Mesendoderm (in vitro differentiated cells): ENCODE measurements at regions not wholly inside any gene's neighbourhood (a gene's known extent, or its start where the extent isn't known, plus 50 kb on each side); places are given as distances from the start of the nearest gene placed in this dataset.

Experiments used
- DNase-seq: peaks from one replicate; pipeline ENCODE4 v3.0.0; 2013
- H2AK5ac ChIP-seq: 2 replicates; pipeline ENCODE4 v1.6.1; 2013; ENCODE audit warnings: low read length, inconsistent platforms
- H2BK120ac ChIP-seq: 2 replicates; pipeline ENCODE4 v1.6.1; 2013; ENCODE audit warnings: low read depth, mild to moderate bottlenecking, low read length, moderate library complexity, mixed read lengths
- H2BK15ac ChIP-seq: replicated peaks from 2 replicates; pipeline ENCODE4 v1.6.1; 2013; ENCODE audit warnings: low read depth, mild to moderate bottlenecking, moderate library complexity
- H2BK5ac ChIP-seq: 2 replicates; pipeline ENCODE4 v1.6.1; 2013; ENCODE audit warnings: low read length, inconsistent platforms
- H3K18ac ChIP-seq: 2 replicates; pipeline ENCODE4 v1.6.1; 2013; ENCODE audit warnings: mild to moderate bottlenecking, low read length, mixed read lengths
- H3K23ac ChIP-seq: one replicate; pipeline ENCODE4 v1.6.1; 2013; ENCODE audit warnings: low read length
- H3K27ac ChIP-seq: 2 replicates; pipeline ENCODE4 v1.5.1; 2013; ENCODE audit warnings: low read depth, mild to moderate bottlenecking, inconsistent platforms, low read length, moderate library complexity
- H3K27me3 ChIP-seq: 2 replicates; pipeline ENCODE4 v1.6.1; 2013; ENCODE audit warnings: low read length, control low read depth, mild to moderate bottlenecking, inconsistent platforms; ENCODE audit not compliant: insufficient read depth, poor library complexity
- H3K36me3 ChIP-seq: 2 replicates; pipeline ENCODE4 v1.6.1; 2013; ENCODE audit warnings: low read length, inconsistent platforms; ENCODE audit not compliant: control insufficient read depth, insufficient read depth
- H3K4ac ChIP-seq: one replicate; pipeline ENCODE4 v1.6.1; 2013; ENCODE audit warnings: low read depth, mild to moderate bottlenecking, low read length, moderate library complexity
- H3K4me1 ChIP-seq: 2 replicates; pipeline ENCODE4 v1.6.1; 2013; ENCODE audit warnings: low read depth, low read length, inconsistent platforms; ENCODE audit not compliant: control insufficient read depth
- H3K4me2 ChIP-seq: 2 replicates; pipeline ENCODE4 v1.6.1; 2013; ENCODE audit warnings: low read length
- H3K4me3 ChIP-seq: 2 replicates; pipeline ENCODE4 v1.5.1; 2013; ENCODE audit warnings: mild to moderate bottlenecking, low read length
- H3K56ac ChIP-seq: one replicate; pipeline ENCODE4 v1.6.1; 2013; ENCODE audit warnings: low read length
- H3K79me1 ChIP-seq: 2 replicates; pipeline ENCODE4 v1.6.1; 2013; ENCODE audit warnings: low read length, inconsistent platforms
- H3K79me2 ChIP-seq: 2 replicates; pipeline ENCODE4 v1.6.1; 2013; ENCODE audit warnings: mild to moderate bottlenecking, low read length; ENCODE audit not compliant: control insufficient read depth, insufficient read depth
- H3K9ac ChIP-seq: 2 replicates; pipeline ENCODE4 v1.6.1; 2013; ENCODE audit warnings: low read length, inconsistent platforms
- H4K5ac ChIP-seq: one replicate; pipeline ENCODE4 v1.6.1; 2013; ENCODE audit warnings: low read length
- H4K8ac ChIP-seq: one replicate; pipeline ENCODE4 v1.6.1; 2013; ENCODE audit warnings: low read depth, mild to moderate bottlenecking, control low read depth, low read length, moderate library complexity
- WGBS: extraction: QIAGEN DNeasy Blood & Tissue Kit; methylation state at CpG from one replicate; pipeline ENCODE4 v1.1.7; 2013; ENCODE audit warnings: low lambda C conversion rate, missing lambda C conversion rate; ENCODE audit not compliant: insufficient coverage; ENCODE audit errors: extremely low coverage; 5-methylcytosine and 5-hydroxymethylcytosine counted together

DNA sequence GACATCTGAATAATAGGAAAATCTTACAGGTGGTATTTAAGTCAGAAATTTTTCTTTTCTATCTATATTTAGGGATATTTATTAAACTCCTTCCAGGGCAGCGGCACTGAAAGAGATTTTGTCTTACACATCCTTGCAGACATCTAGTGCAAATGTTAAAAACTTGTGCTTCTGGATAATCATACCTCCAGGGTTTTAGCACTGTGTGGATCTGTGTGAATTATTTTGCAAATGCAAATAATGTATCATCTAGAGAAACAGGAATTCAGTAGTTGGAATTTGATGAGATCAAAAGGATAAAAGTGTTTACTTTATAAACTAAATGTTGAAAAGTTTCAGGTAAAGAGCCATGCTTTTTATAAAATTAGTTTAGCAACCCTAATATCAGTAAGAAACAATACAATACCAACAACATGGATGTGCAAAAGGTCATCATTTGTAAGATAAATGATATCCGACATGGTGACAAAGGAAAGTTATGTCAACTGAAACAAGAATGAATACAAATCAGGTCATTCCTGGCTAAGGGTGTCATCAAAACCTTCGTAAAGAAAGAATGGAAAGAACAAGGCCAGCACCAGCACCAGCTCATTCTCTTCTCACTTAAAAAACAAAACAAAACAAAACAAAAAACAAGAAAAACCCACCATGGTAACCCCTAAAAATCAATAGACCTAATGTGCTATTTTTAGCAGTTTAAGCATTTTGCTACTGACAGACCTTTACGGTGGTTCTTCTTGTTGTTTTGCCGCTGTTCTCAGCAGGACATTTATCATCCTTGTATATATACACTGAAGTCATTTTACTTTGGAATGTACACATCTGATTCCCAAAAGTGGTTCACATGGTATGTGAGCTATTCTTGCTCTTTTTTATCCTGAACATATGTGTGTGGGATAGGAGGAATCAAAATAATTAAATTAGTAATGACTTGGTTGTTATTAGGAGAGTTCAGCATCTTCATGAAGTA lies 219.7 kb upstream of the NDST3 start:
- no peak overlapping the region for H3K27ac ChIP-seq

DNA sequence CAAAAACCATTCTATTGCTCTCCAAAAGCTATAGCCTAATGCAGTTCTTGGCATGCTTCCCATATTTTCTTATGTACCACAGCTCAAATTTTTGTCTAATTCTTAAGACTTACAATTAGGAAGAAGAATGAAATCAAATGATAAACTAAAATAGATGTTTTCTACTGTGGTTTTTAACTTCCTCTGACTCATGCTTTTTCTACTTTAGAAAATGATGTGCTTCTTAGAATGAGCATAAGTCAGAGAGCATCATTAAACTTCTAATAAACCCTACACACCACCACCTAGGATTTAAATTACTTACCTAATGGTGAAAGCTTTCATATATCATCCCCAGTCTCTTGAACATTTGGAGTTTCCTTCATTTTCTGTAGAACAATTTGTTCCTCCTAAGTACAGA lies 217.0 kb upstream of the NDST3 start:
- no peak overlapping the region for H3K9ac ChIP-seq

More for the DNA sequence above, 219.7 kb upstream of the NDST3 start:
- no peaks in the 10 kb centered on the region for H3K4me1 ChIP-seq
- no peaks in the 10 kb centered on the region for H3K36me3 ChIP-seq
- no peak overlapping the region for H3K18ac ChIP-seq
- DNase-seq = peak; percentile 11
- no peak overlapping the region for H4K8ac ChIP-seq
- H3K9ac ChIP-seq = no peak overlapping the region
- no peak overlapping the region for H2AK5ac ChIP-seq
- no peaks in the 10 kb centered on the region for H3K27me3 ChIP-seq
- no peak overlapping the region for H3K4ac ChIP-seq
- no peak overlapping the region for H3K4me2 ChIP-seq
- no peaks in the 10 kb centered on the region for H3K79me1 ChIP-seq
- H2BK120ac ChIP-seq = no peak overlapping the region
- H3K79me2 ChIP-seq = no peaks in the 10 kb centered on the region
- H3K23ac ChIP-seq = no peak overlapping the region
- no peak overlapping the region for H3K56ac ChIP-seq
- WGBS = no CpG with 5 or more reads among the region's 5 CpGs
- H4K5ac ChIP-seq = no peak overlapping the region
- no peak overlapping the region for H2BK15ac ChIP-seq
- no peak overlapping the region for H2BK5ac ChIP-seq
- no peak overlapping the region for H3K4me3 ChIP-seq

DNA sequence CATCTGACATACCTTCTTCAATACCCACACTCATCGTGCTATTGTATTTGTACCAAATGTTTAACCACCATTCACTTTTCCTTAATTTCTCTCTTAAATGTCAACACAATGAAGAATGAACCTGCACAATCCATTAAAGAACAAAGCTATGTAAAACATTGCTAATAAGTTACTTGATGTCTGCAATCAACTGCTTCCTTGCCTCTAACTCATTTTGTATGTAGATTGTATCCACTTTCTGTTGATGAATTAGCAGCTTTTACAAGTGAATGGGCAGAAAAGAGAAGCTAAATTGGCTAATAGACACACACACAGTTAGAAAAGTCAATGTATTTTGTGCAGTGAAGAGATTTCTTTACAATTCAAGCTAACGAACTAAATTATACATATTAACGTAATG lies 212.5 kb upstream of the NDST3 start:
- no peak overlapping the region for H3K23ac ChIP-seq
- no peak overlapping the region for H4K8ac ChIP-seq
- H4K5ac ChIP-seq = no peak overlapping the region
- no peak overlapping the region for H2BK120ac ChIP-seq
- WGBS = no CpG with 5 or more reads among the region's 3 CpGs
- no peaks in the 10 kb centered on the region for H3K27me3 ChIP-seq
- no peaks in the 10 kb centered on the region for H3K4me1 ChIP-seq
- H3K56ac ChIP-seq = no peak overlapping the region
- DNase-seq = no peak
- H3K79me1 ChIP-seq = no peaks in the 10 kb centered on the region
- no peak overlapping the region for H3K18ac ChIP-seq
- H3K27ac ChIP-seq = no peak overlapping the region
- no peak overlapping the region for H3K4ac ChIP-seq
- H3K4me2 ChIP-seq = no peak overlapping the region
- no peak overlapping the region for H2BK15ac ChIP-seq
- H3K36me3 ChIP-seq = no peaks in the 10 kb centered on the region
- no peak overlapping the region for H2BK5ac ChIP-seq
- H3K9ac ChIP-seq = no peak overlapping the region
- H3K4me3 ChIP-seq = no peak overlapping the region
- H2AK5ac ChIP-seq = no peak overlapping the region
- H3K79me2 ChIP-seq = no peaks in the 10 kb centered on the region

More for the DNA sequence above, 217.0 kb upstream of the NDST3 start:
- H4K8ac ChIP-seq = no peak overlapping the region
- H3K27ac ChIP-seq = no peak overlapping the region
- H3K79me1 ChIP-seq = no peaks in the 10 kb centered on the region
- no peak overlapping the region for H3K56ac ChIP-seq
- no peak overlapping the region for H3K18ac ChIP-seq
- no peak overlapping the region for H3K23ac ChIP-seq
- no peaks in the 10 kb centered on the region for H3K36me3 ChIP-seq
- no peak overlapping the region for H2BK15ac ChIP-seq
- H3K4me2 ChIP-seq = no peak overlapping the region
- no peaks in the 10 kb centered on the region for H3K79me2 ChIP-seq
- H3K4me1 ChIP-seq = no peaks in the 10 kb centered on the region
- H2BK120ac ChIP-seq = no peak overlapping the region
- no peak overlapping the region for H3K4ac ChIP-seq
- H2BK5ac ChIP-seq = no peak overlapping the region
- H2AK5ac ChIP-seq = no peak overlapping the region
- no peaks in the 10 kb centered on the region for H3K27me3 ChIP-seq
- no peak for DNase-seq
- no peak overlapping the region for H3K4me3 ChIP-seq
- no peak overlapping the region for H4K5ac ChIP-seq

DNA sequence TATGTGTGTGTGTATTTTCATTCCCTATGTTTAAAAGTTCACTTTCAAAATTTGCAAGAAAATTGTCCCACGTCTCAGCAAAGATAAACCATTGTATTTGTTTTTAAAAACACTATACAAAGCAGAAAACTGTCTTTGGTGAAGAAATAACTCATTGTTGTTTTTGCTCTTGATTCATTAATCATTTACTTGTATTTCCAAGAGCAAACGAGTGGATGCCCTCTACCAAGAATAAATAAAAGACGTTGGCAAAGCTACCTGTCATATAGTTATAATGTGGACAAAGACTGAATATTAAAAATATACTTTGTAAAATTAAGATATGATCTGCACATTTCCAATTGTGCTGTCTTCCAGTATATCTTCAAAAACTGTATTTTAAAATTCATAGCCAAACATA lies 210.9 kb upstream of the NDST3 start:
- Histone ChIP-seq H3K27ac (no peak overlapping the region), H4K5ac (no peak overlapping the region), H3K79me1 (no peaks in the 10 kb centered on the region), H3K79me2 (no peaks in the 10 kb centered on the region), H3K18ac (no peak overlapping the region), H3K4me1 (no peaks in the 10 kb centered on the region), H3K36me3 (no peaks in the 10 kb centered on the region), H3K4me2 (no peak overlapping the region), H3K4ac (no peak overlapping the region), H3K23ac (no peak overlapping the region), H2AK5ac (no peak overlapping the region), H3K4me3 (no peak overlapping the region), H3K9ac (no peak overlapping the region), H2BK120ac (no peak overlapping the region), H3K27me3 (no peaks in the 10 kb centered on the region), H2BK5ac (no peak overlapping the region), H3K56ac (no peak overlapping the region), H4K8ac (no peak overlapping the region), H2BK15ac (no peak overlapping the region)
- no peak for DNase-seq
- no CpG with 5 or more reads among the region's 3 CpGs for WGBS

- Histone ChIP-seq H3K36me3 (no peaks in the 10 kb centered on the region), H3K18ac (no peak overlapping the region), H3K79me1 (no peaks in the 10 kb centered on the region), H3K9ac (no peak overlapping the region), H2BK15ac (no peak overlapping the region), H3K4me2 (no peak overlapping the region), H3K23ac (no peak overlapping the region), H2AK5ac (no peak overlapping the region), H4K5ac (no peak overlapping the region), H2BK5ac (no peak overlapping the region), H4K8ac (no peak overlapping the region), H3K56ac (no peak overlapping the region), H3K4me3 (no peak overlapping the region), H3K4ac (no peak overlapping the region), H3K27ac (no peak overlapping the region), H3K27me3 (no peaks in the 10 kb centered on the region), H3K79me2 (no peaks in the 10 kb centered on the region), H3K4me1 (no peaks in the 10 kb centered on the region), H2BK120ac (no peak overlapping the region)
- WGBS = no CpG with 5 or more reads among the region's 1 CpG
- no peak for DNase-seq
Measured at GRCh38 chr4:117825600-117825999, 208.7 kb upstream of the NDST3 start.
